Activated naive CD8-positive, alpha-beta T cell treated with anti-CD3 and anti-CD28 coated beads, Interleukin-2, amount 50 U/mL, for 24 hours (primary cell): ENCODE measurements at regions not wholly inside any gene's neighbourhood (a gene's known extent, or its start where the extent isn't known, plus 50 kb on each side); places are given as distances from the start of the nearest gene placed in this dataset.

Experiments
- ATAC-seq: fragments of 150-1000 bp; cut with Tn5 transposase; one replicate; pipeline ENCODE4 v1.10.0; 2021
- DNase-seq: peaks from one replicate; pipeline ENCODE4 v3.0.0; 2021
- H3K27ac Mint-ChIP-seq: one replicate; pipeline ENCODE4 v1.8.0; 2021; ENCODE audit warnings: mild to moderate bottlenecking, mixed read lengths
- H3K27me3 Mint-ChIP-seq: one replicate; pipeline ENCODE4 v1.8.0; 2021; ENCODE audit warnings: mixed read lengths
- H3K36me3 Mint-ChIP-seq: one replicate; pipeline ENCODE4 v1.8.0; 2021; ENCODE audit warnings: low read depth, mixed read lengths
- H3K4me1 Mint-ChIP-seq: one replicate; pipeline ENCODE4 v1.8.0; 2021; ENCODE audit warnings: mixed read lengths
- H3K4me3 Mint-ChIP-seq: one replicate; pipeline ENCODE4 v1.8.0; 2021; ENCODE audit warnings: mild to moderate bottlenecking, moderate library complexity, mixed read lengths
- H3K9me3 Mint-ChIP-seq: one replicate; pipeline ENCODE4 v1.8.0; 2021; ENCODE audit warnings: mixed read lengths

GRCh38 chr21:23445307-23445706 is 2162.0 kb downstream of the MRPL39 start:
- Mint-ChIP-seq H3K36me3 (no peaks in the 10 kb centered on the region), H3K27me3 (peaks cover 2% of the 10 kb centered on the region), H3K4me1 (no peaks in the 10 kb centered on the region), H3K9me3 (no peaks in the 10 kb centered on the region), H3K27ac (no peak overlapping the region), H3K4me3 (no peak overlapping the region)
- DNase-seq (no peak), ATAC-seq (no peak)

GRCh38 chr21:23438081-23438480 is 2169.2 kb downstream of the MRPL39 start:
- no peak overlapping the region for H3K4me3 Mint-ChIP-seq
- no peaks in the 10 kb centered on the region for H3K36me3 Mint-ChIP-seq
- no peak overlapping the region for H3K27ac Mint-ChIP-seq
- H3K9me3 Mint-ChIP-seq: peaks cover 6% of the 10 kb centered on the region
- ATAC-seq: no peak
- no peaks in the 10 kb centered on the region for H3K4me1 Mint-ChIP-seq
- no peaks in the 10 kb centered on the region for H3K27me3 Mint-ChIP-seq
- no peak for DNase-seq

GRCh38 chr21:23402929-23403520 is 2204.3 kb downstream of the MRPL39 start:
- Mint-ChIP-seq H3K36me3 (no peaks in the 10 kb centered on the region), H3K27ac (no peak overlapping the region), H3K27me3 (no peaks in the 10 kb centered on the region), H3K4me3 (no peak overlapping the region), H3K9me3 (no peaks in the 10 kb centered on the region), H3K4me1 (no peaks in the 10 kb centered on the region)
- DNase-seq (no peak), ATAC-seq (no peak)

- Mint-ChIP-seq H3K27ac (no peak overlapping the region), H3K4me3 (no peak overlapping the region), H3K9me3 (no peaks in the 10 kb centered on the region), H3K27me3 (no peaks in the 10 kb centered on the region), H3K4me1 (no peaks in the 10 kb centered on the region), H3K36me3 (no peaks in the 10 kb centered on the region)
- no peak for DNase-seq
- no peak for ATAC-seq
Measured at GRCh38 chr21:23401278-23401677, 2206.0 kb downstream of the MRPL39 start.

GRCh38 chr21:23398726-23399125 is 2208.6 kb downstream of the MRPL39 start:
- DNase-seq: no peak
- H3K4me1 Mint-ChIP-seq: no peaks in the 10 kb centered on the region
- H3K4me3 Mint-ChIP-seq: no peak overlapping the region
- no peaks in the 10 kb centered on the region for H3K27me3 Mint-ChIP-seq
- no peak for ATAC-seq
- no peaks in the 10 kb centered on the region for H3K9me3 Mint-ChIP-seq
- H3K36me3 Mint-ChIP-seq: no peaks in the 10 kb centered on the region
- no peak overlapping the region for H3K27ac Mint-ChIP-seq

- Mint-ChIP-seq H3K27me3 (no peaks in the 10 kb centered on the region), H3K9me3 (no peaks in the 10 kb centered on the region), H3K27ac (no peak overlapping the region), H3K36me3 (no peaks in the 10 kb centered on the region), H3K4me1 (no peaks in the 10 kb centered on the region), H3K4me3 (no peak overlapping the region)
- DNase-seq: no peak
- no peak for ATAC-seq
Measured at GRCh38 chr21:23394458-23394857, 2212.8 kb downstream of the MRPL39 start.

- DNase-seq (no peak), ATAC-seq (no peak)
- H3K36me3 Mint-ChIP-seq: no peaks in the 10 kb centered on the region
- H3K4me1 Mint-ChIP-seq: no peaks in the 10 kb centered on the region
- no peak overlapping the region for H3K27ac Mint-ChIP-seq
- H3K27me3 Mint-ChIP-seq: no peaks in the 10 kb centered on the region
- peaks cover 9% of the 10 kb centered on the region for H3K9me3 Mint-ChIP-seq
- H3K4me3 Mint-ChIP-seq: no peak overlapping the region
Measured at GRCh38 chr21:23384679-23385078, 2222.6 kb downstream of the MRPL39 start.

- no peaks in the 10 kb centered on the region for H3K36me3 Mint-ChIP-seq
- H3K9me3 Mint-ChIP-seq: no peaks in the 10 kb centered on the region
- ATAC-seq: no peak
- H3K4me3 Mint-ChIP-seq: no peak overlapping the region
- H3K4me1 Mint-ChIP-seq: no peaks in the 10 kb centered on the region
- DNase-seq: no peak
- H3K27ac Mint-ChIP-seq: no peak overlapping the region
- H3K27me3 Mint-ChIP-seq: no peaks in the 10 kb centered on the region
Measured at GRCh38 chr21:23374155-23374554, 2233.1 kb downstream of the MRPL39 start.

- no peak for ATAC-seq
- Mint-ChIP-seq H3K27me3 (no peaks in the 10 kb centered on the region), H3K4me1 (no peaks in the 10 kb centered on the region), H3K9me3 (peaks cover 16% of the 10 kb centered on the region), H3K4me3 (no peak overlapping the region), H3K36me3 (no peaks in the 10 kb centered on the region), H3K27ac (no peak overlapping the region)
- no peak for DNase-seq
Measured at GRCh38 chr21:23356905-23357304, 2250.4 kb downstream of the MRPL39 start.

GRCh38 chr21:23316190-23316589 is 2291.1 kb downstream of the MRPL39 start:
- no peaks in the 10 kb centered on the region for H3K9me3 Mint-ChIP-seq
- no peaks in the 10 kb centered on the region for H3K4me1 Mint-ChIP-seq
- H3K27me3 Mint-ChIP-seq: no peaks in the 10 kb centered on the region
- no peak for ATAC-seq
- no peak for DNase-seq
- no peak overlapping the region for H3K27ac Mint-ChIP-seq
- no peak overlapping the region for H3K4me3 Mint-ChIP-seq
- H3K36me3 Mint-ChIP-seq: no peaks in the 10 kb centered on the region

- Mint-ChIP-seq H3K27ac (no peak overlapping the region), H3K4me3 (no peak overlapping the region), H3K4me1 (no peaks in the 10 kb centered on the region), H3K27me3 (no peaks in the 10 kb centered on the region), H3K9me3 (no peaks in the 10 kb centered on the region), H3K36me3 (no peaks in the 10 kb centered on the region)
- ATAC-seq (no peak), DNase-seq (no peak)
Measured at GRCh38 chr21:23308741-23309140, 2298.5 kb downstream of the MRPL39 start.

- no peak overlapping the region for H3K27ac Mint-ChIP-seq
- DNase-seq: no peak
- H3K27me3 Mint-ChIP-seq: no peaks in the 10 kb centered on the region
- no peak overlapping the region for H3K4me3 Mint-ChIP-seq
- no peaks in the 10 kb centered on the region for H3K4me1 Mint-ChIP-seq
- no peak for ATAC-seq
- no peaks in the 10 kb centered on the region for H3K36me3 Mint-ChIP-seq
- H3K9me3 Mint-ChIP-seq: peaks cover 3% of the 10 kb centered on the region
Measured at GRCh38 chr21:23307065-23307464, 2300.2 kb downstream of the MRPL39 start.

- no peak for DNase-seq
- no peaks in the 10 kb centered on the region for H3K27me3 Mint-ChIP-seq
- no peaks in the 10 kb centered on the region for H3K36me3 Mint-ChIP-seq
- no peak for ATAC-seq
- H3K4me1 Mint-ChIP-seq: no peaks in the 10 kb centered on the region
- H3K27ac Mint-ChIP-seq: no peak overlapping the region
- peaks cover 3% of the 10 kb centered on the region for H3K9me3 Mint-ChIP-seq
- no peak overlapping the region for H3K4me3 Mint-ChIP-seq
Measured at GRCh38 chr21:23292292-23292691, 2294.1 kb downstream of the NCAM2 start.

- DNase-seq: no peak
- no peaks in the 10 kb centered on the region for H3K27me3 Mint-ChIP-seq
- H3K4me1 Mint-ChIP-seq: no peaks in the 10 kb centered on the region
- no peaks in the 10 kb centered on the region for H3K9me3 Mint-ChIP-seq
- no peaks in the 10 kb centered on the region for H3K36me3 Mint-ChIP-seq
- no peak overlapping the region for H3K27ac Mint-ChIP-seq
- H3K4me3 Mint-ChIP-seq: no peak overlapping the region
- no peak for ATAC-seq
Measured at GRCh38 chr21:23281917-23282316, 2283.7 kb downstream of the NCAM2 start.

GRCh38 chr21:23249760-23250159 is 2251.6 kb downstream of the NCAM2 start:
- no peak for ATAC-seq
- Mint-ChIP-seq H3K4me3 (no peak overlapping the region), H3K36me3 (no peaks in the 10 kb centered on the region), H3K27me3 (no peaks in the 10 kb centered on the region), H3K27ac (no peak overlapping the region), H3K9me3 (no peaks in the 10 kb centered on the region), H3K4me1 (no peaks in the 10 kb centered on the region)
- no peak for DNase-seq

GRCh38 chr21:23247334-23247733 is 2249.1 kb downstream of the NCAM2 start:
- DNase-seq (no peak), ATAC-seq (no peak)
- no peak overlapping the region for H3K4me3 Mint-ChIP-seq
- no peaks in the 10 kb centered on the region for H3K4me1 Mint-ChIP-seq
- no peak overlapping the region for H3K27ac Mint-ChIP-seq
- H3K27me3 Mint-ChIP-seq: no peaks in the 10 kb centered on the region
- no peaks in the 10 kb centered on the region for H3K36me3 Mint-ChIP-seq
- H3K9me3 Mint-ChIP-seq: no peaks in the 10 kb centered on the region
